Karpas-422 (cell line): ENCODE measurements at regions not wholly inside any gene's neighbourhood (a gene's known extent, or its start where the extent isn't known, plus 50 kb on each side); places are given as distances from the start of the nearest gene placed in this dataset.
"Not testable (repeated sequence)": the region's sequence is repeated elsewhere in the genome, so short reads cannot be mapped to it uniquely, and the experiment has no call there.

ENCODE experiments used
- DNase-seq: peaks from one replicate; pipeline ENCODE4 v3.0.0-alpha.2; 2015
- H2AFZ ChIP-seq: fragments of 200-600 bp; sonication (generic); 2 replicates; pipeline ENCODE4 v1.6.1; 2014; ENCODE audit warnings: antibody characterized with exemption, low read length, mixed read lengths
- H3K27ac ChIP-seq: fragments of 200-600 bp; sonication (generic); 2 replicates; pipeline ENCODE4 v1.5.1; 2014; ENCODE audit warnings: mild to moderate bottlenecking, low read length, moderate library complexity
- H3K27me3 ChIP-seq: fragments of 200-600 bp; sonication (generic); 2 replicates; pipeline ENCODE4 v1.6.1; 2014; ENCODE audit warnings: low read length, mixed read lengths
- H3K36me3 ChIP-seq: fragments of 200-600 bp; sonication (generic); 2 replicates; pipeline ENCODE4 v1.6.1; 2014; ENCODE audit warnings: low read length, mixed read lengths; ENCODE audit not compliant: insufficient read depth
- H3K4me1 ChIP-seq: fragments of 200-600 bp; sonication (generic); 2 replicates; pipeline ENCODE4 v1.6.1; 2014; ENCODE audit warnings: mild to moderate bottlenecking, low read length, mixed read lengths
- H3K4me2 ChIP-seq: fragments of 200-600 bp; sonication (generic); 2 replicates; pipeline ENCODE4 v1.6.1; 2014; ENCODE audit warnings: low read length, low read depth, mild to moderate bottlenecking; ENCODE audit not compliant: poor library complexity, severe bottlenecking
- H3K4me3 ChIP-seq: fragments of 200-600 bp; sonication (generic); 2 replicates; pipeline ENCODE4 v1.5.1; 2014; ENCODE audit warnings: mild to moderate bottlenecking, antibody characterized with exemption, low read length, mixed read lengths
- H3K79me2 ChIP-seq: fragments of 200-600 bp; sonication (generic); 2 replicates; pipeline ENCODE4 v1.6.1; 2014; ENCODE audit warnings: mild to moderate bottlenecking, low read length, mixed read lengths
- H3K9ac ChIP-seq: fragments of 200-600 bp; sonication (generic); 2 replicates; pipeline ENCODE4 v1.6.0; 2014; ENCODE audit warnings: low read length
- H3K9me2 ChIP-seq: fragments of 200-600 bp; sonication (generic), shearing (Covaris generic); replicated peaks from 2 replicates; pipeline ENCODE4 v1.6.0; 2014; ENCODE audit warnings: mild to moderate bottlenecking, low read length, moderate library complexity; ENCODE audit not compliant: insufficient read depth
- H3K9me3 ChIP-seq: fragments of 300-700, 200-600 bp; sonication (generic); 2 replicates; pipeline ENCODE4 v1.6.1; 2014; ENCODE audit warnings: low read length, mixed read lengths
- H4K20me1 ChIP-seq: fragments of 200-600 bp; sonication (generic); 2 replicates; pipeline ENCODE4 v1.6.1; 2014; ENCODE audit warnings: mild to moderate bottlenecking, antibody characterized with exemption, low read length, low read depth; ENCODE audit not compliant: insufficient read depth

GRCh38 chr6:163735076-163735475 is 320.6 kb downstream of the QKI start:
- H3K27me3 ChIP-seq = no peaks in the 10 kb centered on the region
- no peak overlapping the region for H3K4me2 ChIP-seq
- H4K20me1 ChIP-seq = no peaks in the 10 kb centered on the region
- no peaks in the 10 kb centered on the region for H3K79me2 ChIP-seq
- no peaks in the 10 kb centered on the region for H3K36me3 ChIP-seq
- H3K9me2 ChIP-seq = no peaks in the 10 kb centered on the region
- no peak overlapping the region for H3K9ac ChIP-seq
- DNase-seq = no peak
- peaks cover 3% of the 10 kb centered on the region for H3K9me3 ChIP-seq
- no peak overlapping the region for H3K27ac ChIP-seq
- no peak overlapping the region for H3K4me3 ChIP-seq
- no peaks in the 10 kb centered on the region for H3K4me1 ChIP-seq
- no peak overlapping the region for H2AFZ ChIP-seq

- H3K27ac ChIP-seq = no peak overlapping the region
- no peaks in the 10 kb centered on the region for H3K36me3 ChIP-seq
- no peaks in the 10 kb centered on the region for H4K20me1 ChIP-seq
- H3K9me2 ChIP-seq = no peaks in the 10 kb centered on the region
- no peak for DNase-seq
- no peaks in the 10 kb centered on the region for H3K79me2 ChIP-seq
- no peaks in the 10 kb centered on the region for H3K27me3 ChIP-seq
- peaks cover 3% of the 10 kb centered on the region for H3K9me3 ChIP-seq
- no peak overlapping the region for H2AFZ ChIP-seq
- H3K4me3 ChIP-seq = no peak overlapping the region
- H3K4me2 ChIP-seq = no peak overlapping the region
- H3K9ac ChIP-seq = no peak overlapping the region
- H3K4me1 ChIP-seq = no peaks in the 10 kb centered on the region
These were observed 318.5 kb downstream of the QKI start for GRCh38 chr6:163733061-163733460.

GRCh38 chr6:163732479-163732878 is 318.0 kb downstream of the QKI start:
- DNase-seq = no peak
- no peak overlapping the region for H3K4me3 ChIP-seq
- H3K9me2 ChIP-seq = no peaks in the 10 kb centered on the region
- H3K4me2 ChIP-seq = no peak overlapping the region
- peaks cover 3% of the 10 kb centered on the region for H3K9me3 ChIP-seq
- no peak overlapping the region for H3K9ac ChIP-seq
- no peaks in the 10 kb centered on the region for H3K4me1 ChIP-seq
- H2AFZ ChIP-seq = no peak overlapping the region
- H3K27ac ChIP-seq = no peak overlapping the region
- H4K20me1 ChIP-seq = no peaks in the 10 kb centered on the region
- H3K36me3 ChIP-seq = no peaks in the 10 kb centered on the region
- H3K27me3 ChIP-seq = no peaks in the 10 kb centered on the region
- no peaks in the 10 kb centered on the region for H3K79me2 ChIP-seq

- not testable (repeated sequence) for H3K9me2 ChIP-seq, H3K4me3 ChIP-seq, H4K20me1 ChIP-seq, H3K27me3 ChIP-seq, H3K9me3 ChIP-seq, H2AFZ ChIP-seq, H3K36me3 ChIP-seq, H3K79me2 ChIP-seq, H3K27ac ChIP-seq, H3K9ac ChIP-seq, H3K4me2 ChIP-seq, H3K4me1 ChIP-seq, DNase-seq
These were observed 317.5 kb downstream of the QKI start for GRCh38 chr6:163732014-163732351.

- no peaks in the 10 kb centered on the region for H3K79me2 ChIP-seq
- no peak overlapping the region for H3K4me2 ChIP-seq
- no peak overlapping the region for H2AFZ ChIP-seq
- no peaks in the 10 kb centered on the region for H4K20me1 ChIP-seq
- H3K4me1 ChIP-seq = no peaks in the 10 kb centered on the region
- no peaks in the 10 kb centered on the region for H3K9me2 ChIP-seq
- no peak overlapping the region for H3K9ac ChIP-seq
- H3K4me3 ChIP-seq = no peak overlapping the region
- no peak for DNase-seq
- no peak overlapping the region for H3K27ac ChIP-seq
- H3K9me3 ChIP-seq = peaks cover 3% of the 10 kb centered on the region
- no peaks in the 10 kb centered on the region for H3K27me3 ChIP-seq
- H3K36me3 ChIP-seq = no peaks in the 10 kb centered on the region
These were observed 316.9 kb downstream of the QKI start for GRCh38 chr6:163731215-163732013.

GRCh38 chr6:163730246-163731210 is 316.0 kb downstream of the QKI start:
- H3K9me2 ChIP-seq = no peaks in the 10 kb centered on the region
- no peak overlapping the region for H2AFZ ChIP-seq
- H3K27me3 ChIP-seq = no peaks in the 10 kb centered on the region
- H3K4me1 ChIP-seq = no peaks in the 10 kb centered on the region
- no peak overlapping the region for H3K9ac ChIP-seq
- no peak overlapping the region for H3K4me2 ChIP-seq
- DNase-seq = no peak
- no peaks in the 10 kb centered on the region for H3K36me3 ChIP-seq
- no peaks in the 10 kb centered on the region for H4K20me1 ChIP-seq
- H3K4me3 ChIP-seq = no peak overlapping the region
- H3K79me2 ChIP-seq = no peaks in the 10 kb centered on the region
- H3K9me3 ChIP-seq = peaks cover 3% of the 10 kb centered on the region
- no peak overlapping the region for H3K27ac ChIP-seq

GRCh38 chr6:163729127-163729872 is 314.8 kb downstream of the QKI start:
- H3K4me1 ChIP-seq = no peaks in the 10 kb centered on the region
- H3K4me2 ChIP-seq = no peak overlapping the region
- H2AFZ ChIP-seq = no peak overlapping the region
- no peaks in the 10 kb centered on the region for H3K27me3 ChIP-seq
- H3K9me2 ChIP-seq = no peaks in the 10 kb centered on the region
- DNase-seq = no peak
- H3K9me3 ChIP-seq = peaks cover 3% of the 10 kb centered on the region
- H3K27ac ChIP-seq = no peak overlapping the region
- H4K20me1 ChIP-seq = no peaks in the 10 kb centered on the region
- no peaks in the 10 kb centered on the region for H3K79me2 ChIP-seq
- H3K4me3 ChIP-seq = no peak overlapping the region
- no peaks in the 10 kb centered on the region for H3K36me3 ChIP-seq
- H3K9ac ChIP-seq = no peak overlapping the region
